Progenitor cell of endocrine pancreas (in vitro differentiated cells): ENCODE measurements at regions not wholly inside any gene's neighbourhood (a gene's known extent, or its start where the extent isn't known, plus 50 kb on each side); places are given as distances from the start of the nearest gene placed in this dataset.

Experiments used
- DNase-seq: peaks from one replicate; pipeline ENCODE4 v3.0.0; 2021; ENCODE audit warnings: low spot score; ENCODE audit not compliant: unreplicated experiment
- H3K27ac Mint-ChIP-seq: 2 replicates; pipeline ENCODE4 v1.8.0; 2021; ENCODE audit warnings: mild to moderate bottlenecking, moderate library complexity, mixed read lengths
- H3K27me3 Mint-ChIP-seq: 2 replicates; pipeline ENCODE4 v1.8.0; 2021; ENCODE audit warnings: mixed read lengths
- H3K36me3 Mint-ChIP-seq: 2 replicates; pipeline ENCODE4 v1.8.0; 2022; ENCODE audit warnings: mixed read lengths; ENCODE audit not compliant: insufficient read depth
- H3K4me1 Mint-ChIP-seq: 2 replicates; pipeline ENCODE4 v1.8.0; 2021; ENCODE audit warnings: low read depth, mixed read lengths
- H3K4me3 Mint-ChIP-seq: 2 replicates; pipeline ENCODE4 v1.8.0; 2021; ENCODE audit warnings: low read depth, mild to moderate bottlenecking, moderate library complexity, mixed read lengths
- H3K9me3 Mint-ChIP-seq: 2 replicates; pipeline ENCODE4 v1.8.0; 2021; ENCODE audit warnings: low read depth, mixed read lengths
- CTCF ChIP-seq: fragments of 200-600 bp; sonication (generic); IDR thresholded peaks from one replicate; pipeline ENCODE4 v1.5.0; 2021; ENCODE audit warnings: antibody characterized with exemption, mild to moderate bottlenecking; ENCODE audit not compliant: unreplicated experiment

DNA sequence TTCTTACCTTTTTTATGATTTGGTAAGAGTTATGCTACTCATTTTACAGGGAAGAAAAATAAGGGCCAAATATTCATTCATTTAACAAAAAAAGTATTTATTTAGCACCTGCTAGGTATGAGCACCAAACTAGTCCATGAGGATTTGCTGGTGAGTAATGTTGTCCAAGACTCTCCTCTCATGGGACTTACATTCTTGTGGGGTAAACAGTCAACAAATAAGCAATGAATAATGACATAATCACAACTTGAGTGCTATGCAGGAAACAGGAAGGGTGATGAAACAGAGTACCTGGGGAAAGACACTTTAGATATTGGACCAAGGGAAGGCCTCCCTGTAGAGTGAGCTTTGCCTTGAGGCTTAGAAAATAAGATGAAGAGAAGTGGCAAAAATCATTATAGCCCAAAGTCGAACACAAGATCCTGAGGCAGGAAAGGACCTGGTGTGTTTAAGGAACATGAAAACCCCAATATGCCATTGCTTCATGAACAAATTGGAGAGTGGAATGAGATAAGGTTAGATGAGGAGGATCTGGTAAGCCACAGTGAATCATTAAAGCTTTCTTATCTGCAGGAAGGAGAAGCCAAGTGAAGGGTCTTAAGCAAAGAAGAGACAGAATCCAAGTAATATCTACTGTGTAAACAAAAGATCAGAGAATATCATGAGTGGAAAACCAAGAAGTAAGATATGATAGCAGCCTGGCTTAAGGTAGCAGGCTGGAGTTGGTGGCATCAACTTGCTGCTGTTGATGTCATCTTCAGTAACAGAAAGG, 294.5 kb upstream of the NBEA start:
- Mint-ChIP-seq H3K9me3 (peaks cover 8% of the 10 kb centered on the region), H3K4me3 (no peak overlapping the region), H3K27ac (no peak overlapping the region), H3K27me3 (no peaks in the 10 kb centered on the region), H3K4me1 (no peaks in the 10 kb centered on the region), H3K36me3 (no peaks in the 10 kb centered on the region)
- no peak for TF ChIP-seq CTCF
- no peak for DNase-seq

DNA sequence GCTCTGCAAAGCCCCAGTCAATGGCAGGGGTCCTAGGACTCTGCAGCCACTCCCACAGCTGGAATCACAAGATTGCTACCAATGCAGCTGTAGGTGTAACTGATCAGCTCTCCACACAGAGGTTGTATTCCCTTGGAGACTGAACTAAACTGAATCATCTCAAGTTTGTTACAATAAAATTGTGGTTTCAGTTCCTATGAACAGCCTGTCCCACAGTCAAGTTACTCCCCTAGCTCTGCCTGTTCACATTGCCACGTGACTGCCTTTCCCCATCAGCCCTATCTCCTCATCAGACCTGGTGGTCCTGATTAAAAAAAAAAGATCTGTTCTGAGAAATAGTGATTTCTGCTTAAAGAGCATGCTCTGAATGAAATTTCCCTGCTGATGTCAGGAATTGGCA, 287.9 kb upstream of the NBEA start:
- no peaks in the 10 kb centered on the region for H3K27me3 Mint-ChIP-seq
- H3K9me3 Mint-ChIP-seq, result peaks cover 16% of the 10 kb centered on the region
- no peak overlapping the region for H3K4me3 Mint-ChIP-seq
- H3K27ac Mint-ChIP-seq, result no peak overlapping the region
- DNase-seq, result no peak
- peaks cover 2% of the 10 kb centered on the region for H3K36me3 Mint-ChIP-seq
- TF ChIP-seq CTCF, result no peak
- H3K4me1 Mint-ChIP-seq, result peaks cover 5% of the 10 kb centered on the region

DNA sequence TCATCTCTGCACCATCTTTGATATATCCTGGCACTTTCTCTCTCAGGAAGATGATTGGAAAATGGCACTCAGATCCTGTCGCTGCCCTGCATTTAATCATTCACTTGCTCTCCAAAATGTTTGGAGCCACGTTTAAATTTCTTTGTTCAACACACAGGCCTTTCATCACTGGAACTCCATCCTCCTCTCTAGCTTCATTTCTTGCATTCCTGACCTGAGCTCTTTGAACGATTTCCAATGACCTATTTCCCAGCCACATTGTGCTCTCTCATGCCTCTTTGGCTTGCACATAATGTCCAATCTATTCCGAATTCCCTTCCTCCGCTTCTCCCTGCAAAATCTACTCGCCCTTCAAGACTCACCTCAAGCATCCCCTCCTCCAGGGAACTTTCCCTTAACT, 287.4 kb upstream of the NBEA start:
- H3K4me1 Mint-ChIP-seq, result peaks cover 6% of the 10 kb centered on the region
- H3K36me3 Mint-ChIP-seq, result peaks cover 2% of the 10 kb centered on the region
- H3K27ac Mint-ChIP-seq, result no peak overlapping the region

GRCh38 chr13:34655554-34655953, 286.5 kb upstream of the NBEA start:
- peaks cover 6% of the 10 kb centered on the region for H3K4me1 Mint-ChIP-seq
- H3K27ac Mint-ChIP-seq, result no peak overlapping the region
- no peak for TF ChIP-seq CTCF
- no peak overlapping the region for H3K4me3 Mint-ChIP-seq
- peaks cover 21% of the 10 kb centered on the region for H3K9me3 Mint-ChIP-seq
- peaks cover 2% of the 10 kb centered on the region for H3K36me3 Mint-ChIP-seq
- H3K27me3 Mint-ChIP-seq, result no peaks in the 10 kb centered on the region
- no peak for DNase-seq

More for the DNA sequence above, 287.4 kb upstream of the NBEA start:
- Mint-ChIP-seq H3K9me3 (peaks cover 16% of the 10 kb centered on the region), H3K4me3 (no peak overlapping the region), H3K27me3 (no peaks in the 10 kb centered on the region)
- no peak for DNase-seq
- no peak for TF ChIP-seq CTCF

DNA sequence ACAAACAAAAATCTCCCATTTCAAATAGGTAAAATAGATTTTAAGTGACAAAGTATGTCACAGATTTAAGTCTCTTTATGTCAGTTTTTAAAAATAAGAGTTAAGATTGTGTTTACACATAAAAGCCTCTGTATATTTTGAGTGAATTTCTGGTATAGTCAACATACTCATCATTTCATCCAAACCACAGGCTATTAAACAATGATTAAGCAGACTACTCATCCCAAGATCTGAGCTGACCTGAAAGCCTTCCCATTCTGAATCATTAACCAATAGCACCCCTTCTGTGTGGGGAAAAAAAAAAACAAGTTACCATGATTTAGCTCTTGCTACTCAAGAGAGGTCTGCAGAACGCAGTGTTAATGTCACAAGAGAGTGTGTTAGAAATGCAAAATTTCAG, 284.4 kb upstream of the NBEA start:
- Mint-ChIP-seq H3K27me3 (no peaks in the 10 kb centered on the region), H3K4me3 (no peak overlapping the region), H3K27ac (no peak overlapping the region), H3K4me1 (peaks cover 6% of the 10 kb centered on the region), H3K9me3 (peaks cover 11% of the 10 kb centered on the region), H3K36me3 (peaks cover 2% of the 10 kb centered on the region)
- TF ChIP-seq CTCF, result no peak
- no peak for DNase-seq
